ENCODE measurements at regions not wholly inside any gene's neighbourhood (a gene's known extent, or its start where the extent isn't known, plus 50 kb on each side); places are given as distances from the start of the nearest gene placed in this dataset.
"Not testable (repeated sequence)": the region's sequence is repeated elsewhere in the genome, so short reads cannot be mapped to it uniquely, and the experiment has no call there.

DNA sequence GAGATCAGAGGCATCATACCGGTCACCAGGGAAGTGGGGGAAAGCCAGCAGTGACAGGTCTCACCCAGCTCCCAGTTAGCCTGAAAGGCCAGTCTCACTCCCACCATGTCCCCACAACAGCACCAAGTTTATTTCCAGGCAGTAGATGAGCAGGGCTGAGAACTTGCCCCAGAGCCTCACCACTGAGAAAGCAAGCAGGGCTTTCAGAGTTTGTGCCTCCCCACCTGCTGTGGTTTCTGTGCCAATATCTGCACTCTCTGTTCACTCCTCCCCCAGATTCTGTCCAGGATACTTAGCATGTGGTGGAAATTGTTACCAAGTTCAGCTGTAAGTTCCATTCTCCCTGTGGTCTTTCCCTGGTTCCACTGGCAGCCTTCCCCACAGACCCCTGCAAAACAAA lies 255.0 kb upstream of the HTR1E start:
- no peaks in the 10 kb centered on the region for H3K4me1 ChIP-seq (ENCODE audit: control insufficient read depth in 2 of 2, insufficient read depth in 2 of 2, low read length in 1 of 2)

DNA sequence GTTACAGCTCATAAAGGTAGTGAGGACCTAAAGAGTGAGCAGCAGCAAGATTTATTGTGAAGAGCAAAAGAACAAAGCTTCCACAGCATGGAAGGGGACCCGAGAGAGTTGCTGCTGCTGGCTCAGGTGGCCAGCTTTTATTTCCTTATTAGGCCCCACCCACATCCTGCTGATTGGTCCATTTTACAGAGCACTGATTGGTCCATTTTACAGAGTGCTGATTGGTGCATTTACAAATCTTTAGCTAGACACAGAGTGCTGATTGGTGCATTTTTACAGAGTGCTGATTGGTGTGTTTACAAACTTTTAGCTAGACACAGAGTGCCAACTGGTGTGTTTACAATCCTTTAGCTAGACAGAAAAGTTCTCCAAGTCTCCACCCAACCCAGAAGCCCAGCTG lies 256.2 kb upstream of the HTR1E start:
- WGBS, 2 donors, result 86 to 88% methylated on average over 1 of the region's 1 CpG
- H3K4me1 ChIP-seq (ENCODE audit: control insufficient read depth in 2 of 2, insufficient read depth in 2 of 2, low read length in 1 of 2); H3K27me3 ChIP-seq (ENCODE audit: control insufficient read depth in 1 of 2, insufficient read depth in 2 of 2, low read length in 2 of 2); H3K4me3 ChIP-seq (ENCODE audit: low read depth in 1 of 2, low read length in 2 of 2); H3K9me3 ChIP-seq (ENCODE audit: control insufficient read depth in 2 of 2, insufficient read depth in 1 of 2, low read depth in 1 of 2, low read length in 1 of 2); H3K36me3 ChIP-seq (ENCODE audit: control insufficient read depth in 2 of 2, insufficient read depth in 2 of 2, low read length in 1 of 2); H3K27ac ChIP-seq (ENCODE audit: low read depth in 2 of 2, low read length in 1 of 2): not testable (repeated sequence)

More for the DNA sequence above, 255.0 kb upstream of the HTR1E start:
- H3K27ac ChIP-seq (ENCODE audit: low read depth in 2 of 2, low read length in 1 of 2), result no peak overlapping the region
- H3K27me3 ChIP-seq (ENCODE audit: control insufficient read depth in 1 of 2, insufficient read depth in 2 of 2, low read length in 2 of 2), result no peaks in the 10 kb centered on the region
- no peak overlapping the region for H3K4me3 ChIP-seq (ENCODE audit: low read depth in 1 of 2, low read length in 2 of 2)
- H3K36me3 ChIP-seq (ENCODE audit: control insufficient read depth in 2 of 2, insufficient read depth in 2 of 2, low read length in 1 of 2), result no peaks in the 10 kb centered on the region
- H3K9me3 ChIP-seq (ENCODE audit: control insufficient read depth in 2 of 2, insufficient read depth in 1 of 2, low read depth in 1 of 2, low read length in 1 of 2), result peaks cover 0 to 2% of the 10 kb centered on the region in 2 donors
- WGBS, 2 donors, result 83 to 87% methylated on average over 1 of the region's 1 CpG

DNA sequence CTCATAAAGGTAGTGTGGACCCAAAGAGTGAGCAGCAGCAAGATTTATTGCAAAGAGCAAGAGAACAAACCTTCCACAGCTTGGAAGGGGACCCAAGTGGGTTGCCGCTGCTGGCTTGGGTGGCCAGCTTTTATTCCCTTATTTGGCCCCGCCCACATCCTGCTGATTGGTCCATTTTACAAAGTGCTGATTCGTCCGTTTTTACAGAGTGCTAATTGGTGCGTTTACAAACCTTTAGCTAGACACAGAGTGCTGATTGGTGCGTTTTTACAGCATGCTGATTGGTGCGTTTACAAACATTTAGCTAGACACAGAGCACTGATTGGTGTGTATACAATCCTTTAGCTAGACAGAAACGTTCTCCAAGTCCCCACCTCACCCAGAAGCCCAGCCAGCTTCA lies 265.2 kb upstream of the HTR1E start:
- H3K36me3 ChIP-seq (ENCODE audit: control insufficient read depth in 2 of 2, insufficient read depth in 2 of 2, low read length in 1 of 2); H3K4me3 ChIP-seq (ENCODE audit: low read depth in 1 of 2, low read length in 2 of 2); H3K4me1 ChIP-seq (ENCODE audit: control insufficient read depth in 2 of 2, insufficient read depth in 2 of 2, low read length in 1 of 2); H3K27ac ChIP-seq (ENCODE audit: low read depth in 2 of 2, low read length in 1 of 2); H3K9me3 ChIP-seq (ENCODE audit: control insufficient read depth in 2 of 2, insufficient read depth in 1 of 2, low read depth in 1 of 2, low read length in 1 of 2); H3K27me3 ChIP-seq (ENCODE audit: control insufficient read depth in 1 of 2, insufficient read depth in 2 of 2, low read length in 2 of 2): not testable (repeated sequence)
- 63 to 68% methylated on average over 8 of the region's 8 CpGs for WGBS, 2 donors

DNA sequence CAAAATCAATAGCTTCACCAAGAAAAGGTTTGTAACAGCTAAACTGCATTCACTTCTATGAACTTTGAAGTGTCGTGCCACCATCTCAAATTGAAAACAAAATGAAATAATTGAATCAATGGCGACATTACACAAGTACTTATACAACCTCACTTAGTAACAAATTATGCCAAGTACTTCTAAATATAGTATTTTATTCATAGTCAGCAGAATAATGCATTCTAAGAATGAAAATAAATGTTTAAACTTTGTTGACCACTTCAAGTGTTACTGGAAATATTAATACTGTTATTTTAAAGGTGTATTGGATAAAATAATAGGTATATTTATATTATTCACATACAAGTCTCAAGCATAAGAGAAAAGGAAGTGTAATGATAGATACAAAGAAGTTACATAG lies 280.1 kb upstream of the HTR1E start:
- WGBS, 2 donors, result 59 to 74% methylated on average over 2 of the region's 2 CpGs
- Histone ChIP-seq H3K27me3 (ENCODE audit: control insufficient read depth in 1 of 2, insufficient read depth in 2 of 2, low read length in 2 of 2) (no peaks in the 10 kb centered on the region), H3K9me3 (ENCODE audit: control insufficient read depth in 2 of 2, insufficient read depth in 1 of 2, low read depth in 1 of 2, low read length in 1 of 2) (no peaks in the 10 kb centered on the region), H3K4me1 (ENCODE audit: control insufficient read depth in 2 of 2, insufficient read depth in 2 of 2, low read length in 1 of 2) (no peaks in the 10 kb centered on the region), H3K36me3 (ENCODE audit: control insufficient read depth in 2 of 2, insufficient read depth in 2 of 2, low read length in 1 of 2) (no peaks in the 10 kb centered on the region), H3K27ac (ENCODE audit: low read depth in 2 of 2, low read length in 1 of 2) (no peak overlapping the region), H3K4me3 (ENCODE audit: low read depth in 1 of 2, low read length in 2 of 2) (no peak overlapping the region)

DNA sequence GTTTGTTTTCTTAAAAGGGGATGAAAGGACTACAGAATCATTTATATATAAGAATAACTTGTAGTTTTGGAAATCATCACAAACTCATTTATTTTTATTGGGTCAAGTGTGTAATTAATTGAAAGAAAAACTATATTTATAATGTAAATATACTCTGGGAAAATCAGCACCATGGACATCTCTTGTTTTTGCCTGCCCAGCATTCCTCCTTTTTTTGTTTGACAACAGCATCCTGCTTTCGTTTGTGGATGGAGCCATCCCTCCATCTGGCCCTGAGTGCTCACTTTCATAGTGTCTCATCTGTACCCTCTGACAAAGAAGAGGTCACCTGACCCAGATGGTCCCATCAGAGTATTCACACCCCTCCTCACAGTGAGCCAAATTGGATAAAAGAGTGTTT lies 308.2 kb upstream of the HTR1E start:
- H3K27ac ChIP-seq (ENCODE audit: low read depth in 2 of 2, low read length in 1 of 2), result no peak overlapping the region
- H3K4me3 ChIP-seq (ENCODE audit: low read depth in 1 of 2, low read length in 2 of 2), result no peak overlapping the region
- H3K36me3 ChIP-seq (ENCODE audit: control insufficient read depth in 2 of 2, insufficient read depth in 2 of 2, low read length in 1 of 2), result no peaks in the 10 kb centered on the region
- H3K27me3 ChIP-seq (ENCODE audit: control insufficient read depth in 1 of 2, insufficient read depth in 2 of 2, low read length in 2 of 2), result no peaks in the 10 kb centered on the region
- no peaks in the 10 kb centered on the region for H3K4me1 ChIP-seq (ENCODE audit: control insufficient read depth in 2 of 2, insufficient read depth in 2 of 2, low read length in 1 of 2)
- WGBS, 2 donors, result 13 to 24% methylated on average over 1 of the region's 1 CpG
- peaks cover 0 to 13% of the 10 kb centered on the region in 2 donors for H3K9me3 ChIP-seq (ENCODE audit: control insufficient read depth in 2 of 2, insufficient read depth in 1 of 2, low read depth in 1 of 2, low read length in 1 of 2)

DNA sequence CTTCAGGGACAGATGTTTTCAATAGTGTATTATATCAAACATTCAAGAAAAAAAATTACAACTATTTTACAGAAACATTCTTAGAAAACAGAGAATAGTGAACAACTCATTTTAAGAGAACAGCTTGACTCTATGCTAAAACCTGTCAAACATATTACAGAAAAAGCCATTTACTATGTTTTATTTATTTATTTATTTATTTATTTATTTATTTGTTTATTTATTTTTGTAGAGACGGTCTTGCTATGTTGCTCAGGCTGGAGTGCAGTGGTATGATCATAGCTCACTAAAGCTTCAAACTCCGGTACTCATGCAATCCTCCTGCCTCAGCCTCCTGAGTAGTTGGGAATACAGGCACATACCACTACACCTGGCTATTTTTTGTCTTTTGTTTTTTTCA lies 317.9 kb upstream of the HTR1E start:
- no peak overlapping the region for H3K27ac ChIP-seq (ENCODE audit: low read depth in 2 of 2, low read length in 1 of 2)

DNA sequence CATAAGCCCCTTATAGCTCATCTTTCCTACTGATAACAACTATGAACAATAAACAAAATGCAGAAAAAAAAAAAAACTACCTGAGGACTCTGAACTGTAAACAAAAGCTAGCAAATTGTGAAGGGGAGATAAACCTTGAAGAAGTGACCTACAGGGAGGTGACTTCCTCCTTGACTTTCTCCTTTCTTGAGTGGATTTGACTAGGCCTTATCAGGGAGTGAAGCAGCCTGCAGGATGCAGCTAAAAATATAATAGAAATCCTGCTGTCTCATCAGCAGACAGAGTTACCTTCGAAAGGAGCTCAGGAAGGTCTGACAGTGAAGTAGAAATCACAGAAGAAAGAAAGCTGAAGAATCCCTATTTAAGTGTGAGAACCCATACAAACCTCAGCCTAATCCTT lies 322.0 kb upstream of the HTR1E start:
- Histone ChIP-seq H3K4me3 (ENCODE audit: low read depth in 1 of 2, low read length in 2 of 2) (no peak overlapping the region), H3K27ac (ENCODE audit: low read depth in 2 of 2, low read length in 1 of 2) (no peak overlapping the region), H3K4me1 (ENCODE audit: control insufficient read depth in 2 of 2, insufficient read depth in 2 of 2, low read length in 1 of 2) (no peaks in the 10 kb centered on the region), H3K9me3 (ENCODE audit: control insufficient read depth in 2 of 2, insufficient read depth in 1 of 2, low read depth in 1 of 2, low read length in 1 of 2) (no peaks in the 10 kb centered on the region), H3K27me3 (ENCODE audit: control insufficient read depth in 1 of 2, insufficient read depth in 2 of 2, low read length in 2 of 2) (no peaks in the 10 kb centered on the region), H3K36me3 (ENCODE audit: control insufficient read depth in 2 of 2, insufficient read depth in 2 of 2, low read length in 1 of 2) (no peaks in the 10 kb centered on the region)
- WGBS, 2 donors, result 41 to 55% methylated on average over 1 of the region's 1 CpG

More for the DNA sequence above, 317.9 kb upstream of the HTR1E start:
- Histone ChIP-seq H3K27me3 (ENCODE audit: control insufficient read depth in 1 of 2, insufficient read depth in 2 of 2, low read length in 2 of 2) (no peaks in the 10 kb centered on the region), H3K4me1 (ENCODE audit: control insufficient read depth in 2 of 2, insufficient read depth in 2 of 2, low read length in 1 of 2) (no peaks in the 10 kb centered on the region), H3K9me3 (ENCODE audit: control insufficient read depth in 2 of 2, insufficient read depth in 1 of 2, low read depth in 1 of 2, low read length in 1 of 2) (no peaks in the 10 kb centered on the region), H3K36me3 (ENCODE audit: control insufficient read depth in 2 of 2, insufficient read depth in 2 of 2, low read length in 1 of 2) (no peaks in the 10 kb centered on the region), H3K4me3 (ENCODE audit: low read depth in 1 of 2, low read length in 2 of 2) (no peak overlapping the region)
- WGBS, 2 donors, result 85 to 93% methylated on average over 2 of the region's 2 CpGs

DNA sequence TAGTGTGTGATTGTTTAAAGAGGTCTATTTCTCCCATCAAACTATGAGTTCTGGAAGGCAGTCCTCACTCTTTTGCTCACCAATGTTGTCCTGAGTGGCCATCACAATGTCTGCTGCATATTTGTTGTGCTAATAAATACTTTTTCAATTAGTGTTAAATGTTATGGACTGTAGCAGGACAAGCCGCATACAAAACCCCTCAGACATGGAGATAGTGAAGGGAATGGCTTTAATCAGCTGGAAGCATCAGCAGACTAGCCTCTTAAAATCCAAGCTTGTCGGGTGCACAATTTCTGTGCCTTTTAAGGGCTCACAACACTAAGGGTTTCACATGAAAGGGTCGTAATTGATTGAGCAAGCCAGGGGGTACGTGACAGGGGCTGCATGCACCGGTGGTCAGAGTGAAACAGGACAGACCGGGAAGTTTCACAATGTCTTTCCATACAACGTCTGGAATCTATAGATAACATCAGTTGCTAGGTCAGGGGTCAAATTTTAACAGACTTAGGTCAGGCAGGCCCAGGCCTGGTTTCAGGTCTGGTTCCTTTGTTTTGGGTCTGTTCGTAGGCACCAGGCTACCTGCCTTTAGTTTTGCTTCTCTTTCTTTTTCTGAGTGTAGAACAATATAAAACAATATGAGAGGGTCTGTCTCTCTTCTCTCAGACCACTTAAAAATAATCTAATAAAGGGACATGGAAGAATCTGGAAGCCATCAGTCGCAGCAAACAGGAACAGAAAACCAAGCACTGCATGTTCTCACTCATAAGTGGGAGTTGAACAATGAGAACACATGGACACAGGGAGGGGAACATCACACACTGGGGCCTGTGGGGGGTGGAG lies 327.6 kb upstream of the HTR1E start:
- WGBS, 2 donors, result 41 to 54% methylated on average over 9 of the region's 9 CpGs
- Histone ChIP-seq H3K9me3 (ENCODE audit: control insufficient read depth in 2 of 2, insufficient read depth in 1 of 2, low read depth in 1 of 2, low read length in 1 of 2) (no peaks in the 10 kb centered on the region), H3K27me3 (ENCODE audit: control insufficient read depth in 1 of 2, insufficient read depth in 2 of 2, low read length in 2 of 2) (no peaks in the 10 kb centered on the region), H3K27ac (ENCODE audit: low read depth in 2 of 2, low read length in 1 of 2) (no peak overlapping the region), H3K36me3 (ENCODE audit: control insufficient read depth in 2 of 2, insufficient read depth in 2 of 2, low read length in 1 of 2) (no peaks in the 10 kb centered on the region), H3K4me3 (ENCODE audit: low read depth in 1 of 2, low read length in 2 of 2) (no peak overlapping the region), H3K4me1 (ENCODE audit: control insufficient read depth in 2 of 2, insufficient read depth in 2 of 2, low read length in 1 of 2) (no peaks in the 10 kb centered on the region)

DNA sequence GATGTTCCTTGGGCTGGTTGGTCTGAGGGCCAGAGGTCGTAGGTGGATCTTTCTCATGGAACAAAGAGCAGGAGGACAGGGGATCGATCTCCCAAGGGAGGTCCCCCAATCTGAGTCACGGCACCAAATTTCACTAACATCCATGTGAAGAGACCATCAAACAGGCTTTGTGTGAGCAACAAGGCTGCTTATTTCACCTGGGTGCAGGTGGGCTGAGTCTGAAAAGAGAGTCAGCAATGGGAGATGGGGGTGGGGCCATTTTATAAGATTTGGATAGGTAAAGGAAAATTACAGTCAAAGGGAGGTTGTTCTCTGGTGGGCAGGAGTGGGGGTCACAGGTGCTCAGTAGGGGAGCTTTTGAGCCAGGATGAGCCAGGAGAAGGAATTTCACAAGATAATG lies 334.0 kb upstream of the HTR1E start:
- not testable (repeated sequence) for H3K27me3 ChIP-seq (ENCODE audit: control insufficient read depth in 1 of 2, insufficient read depth in 2 of 2, low read length in 2 of 2); H3K4me1 ChIP-seq (ENCODE audit: control insufficient read depth in 2 of 2, insufficient read depth in 2 of 2, low read length in 1 of 2); H3K36me3 ChIP-seq (ENCODE audit: control insufficient read depth in 2 of 2, insufficient read depth in 2 of 2, low read length in 1 of 2); H3K27ac ChIP-seq (ENCODE audit: low read depth in 2 of 2, low read length in 1 of 2); H3K4me3 ChIP-seq (ENCODE audit: low read depth in 1 of 2, low read length in 2 of 2); H3K9me3 ChIP-seq (ENCODE audit: control insufficient read depth in 2 of 2, insufficient read depth in 1 of 2, low read depth in 1 of 2, low read length in 1 of 2)
- 59 to 70% methylated on average over 3 of the region's 3 CpGs for WGBS, 2 donors

DNA sequence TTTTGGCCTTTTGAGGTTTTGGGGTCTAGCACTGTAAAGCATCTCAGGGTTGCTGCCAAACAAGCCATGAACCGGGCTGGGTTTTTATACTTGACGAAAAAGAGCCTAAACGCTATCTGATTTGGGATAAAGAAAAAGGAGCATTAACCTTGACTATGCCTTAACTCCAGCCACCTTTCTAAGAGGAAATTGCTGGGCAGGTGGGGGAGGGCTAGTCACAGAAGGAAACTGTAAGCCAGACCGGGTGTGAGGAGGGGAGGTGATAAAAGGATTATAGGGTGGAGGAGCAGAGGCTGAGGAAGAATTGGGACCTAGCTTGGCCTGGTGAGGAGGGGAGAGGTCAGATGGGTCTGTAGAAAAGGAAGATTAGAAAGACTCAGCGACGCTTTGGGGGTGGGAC lies 335.2 kb upstream of the HTR1E start:
- H3K4me1 ChIP-seq (ENCODE audit: control insufficient read depth in 2 of 2, insufficient read depth in 2 of 2, low read length in 1 of 2); H3K27ac ChIP-seq (ENCODE audit: low read depth in 2 of 2, low read length in 1 of 2); H3K27me3 ChIP-seq (ENCODE audit: control insufficient read depth in 1 of 2, insufficient read depth in 2 of 2, low read length in 2 of 2); H3K9me3 ChIP-seq (ENCODE audit: control insufficient read depth in 2 of 2, insufficient read depth in 1 of 2, low read depth in 1 of 2, low read length in 1 of 2); H3K36me3 ChIP-seq (ENCODE audit: control insufficient read depth in 2 of 2, insufficient read depth in 2 of 2, low read length in 1 of 2); H3K4me3 ChIP-seq (ENCODE audit: low read depth in 1 of 2, low read length in 2 of 2): not testable (repeated sequence)
- WGBS, 2 donors, result 64 to 69% methylated on average over 6 of the region's 6 CpGs

All from esophagus (tissue), 2 donors.